ENCODE measurements at regions not wholly inside any gene's neighbourhood (a gene's known extent, or its start where the extent isn't known, plus 50 kb on each side); places are given as distances from the start of the nearest gene placed in this dataset.
"Not testable (repeated sequence)": the region's sequence is repeated elsewhere in the genome, so short reads cannot be mapped to it uniquely, and the experiment has no call there.

- no peak for DNase-seq
Measured at GRCh38 chr13:71300602-71301001, 566.4 kb downstream of the DACH1 start.

- DNase-seq, result no peak
Measured at GRCh38 chr13:71291842-71292146, 575.2 kb downstream of the DACH1 start.

DNA sequence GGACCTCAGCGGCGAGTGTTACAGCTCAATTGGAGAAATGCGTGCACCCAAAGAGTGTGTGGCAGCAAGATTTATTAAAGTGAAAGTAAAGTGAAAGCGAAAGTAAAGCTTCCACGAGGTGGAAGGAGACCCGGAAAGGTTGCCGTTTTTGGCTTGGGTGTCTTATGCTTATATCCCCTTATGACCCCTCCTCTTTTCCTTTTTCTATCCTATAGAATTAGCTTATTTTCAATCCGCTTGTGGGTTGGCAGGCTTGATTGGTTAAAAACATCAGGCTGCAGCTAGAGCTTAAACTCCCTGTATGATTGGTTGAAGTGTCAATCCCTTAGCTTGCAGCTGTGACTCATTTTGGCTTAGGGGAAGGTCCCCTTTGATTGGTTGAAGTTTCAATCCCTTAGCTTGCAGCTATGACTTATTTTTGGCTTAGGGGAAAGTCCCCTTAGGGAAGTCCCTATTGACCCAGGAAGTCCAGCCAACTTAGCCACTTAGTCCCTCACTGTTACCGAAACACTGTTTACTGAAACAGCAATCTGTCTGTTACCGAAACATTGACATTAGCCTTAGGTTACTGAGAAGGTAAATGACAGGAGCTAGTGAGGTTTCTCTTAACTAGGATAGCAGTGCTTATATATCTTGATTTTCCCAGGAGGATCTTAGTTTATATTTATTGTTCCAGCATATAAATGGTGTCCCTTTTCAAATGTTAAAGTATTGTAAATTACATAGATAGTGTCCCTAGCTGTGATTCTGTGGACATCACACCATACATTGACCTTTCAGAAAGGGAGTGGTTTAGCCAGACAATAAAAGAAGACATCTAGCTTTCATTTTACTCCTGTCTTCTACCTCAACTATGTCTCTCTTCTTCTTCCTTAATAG lies 575.8 kb downstream of the DACH1 start:
- DNase-seq, result peak; percentile 25

- not testable (repeated sequence) for DNase-seq
Measured at GRCh38 chr13:71289980-71290379, 577.0 kb downstream of the DACH1 start.

- no peak for DNase-seq
Measured at GRCh38 chr13:71285700-71286099, 581.3 kb downstream of the DACH1 start.

DNA sequence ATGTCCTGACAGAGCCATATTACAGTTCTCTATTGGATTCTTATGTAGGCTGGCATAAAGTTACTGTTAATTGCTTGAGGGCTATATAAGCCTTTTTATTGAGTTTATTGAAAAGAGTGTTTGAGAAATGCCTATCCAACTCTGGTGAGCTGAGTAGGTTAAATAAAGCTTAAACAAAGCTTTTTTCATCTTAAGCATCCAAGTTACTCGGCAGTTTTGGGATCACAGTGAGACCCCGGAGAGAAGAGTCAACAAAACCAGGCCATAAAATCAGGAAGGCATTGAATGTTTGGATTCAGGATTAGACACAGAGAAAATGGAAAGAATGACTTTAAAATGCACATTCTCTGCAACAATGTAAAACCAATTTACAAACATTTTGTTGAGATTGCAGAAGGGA lies 588.5 kb downstream of the DACH1 start:
- DNase-seq, result no peak

- DNase-seq, result no peak
Measured at GRCh38 chr13:71274923-71275608, 591.9 kb downstream of the DACH1 start.

- DNase-seq, result no peak
Measured at GRCh38 chr13:71261256-71261655, 605.7 kb downstream of the DACH1 start.

- DNase-seq, result no peak
Measured at GRCh38 chr13:71260246-71260645, 606.8 kb downstream of the DACH1 start.

DNA sequence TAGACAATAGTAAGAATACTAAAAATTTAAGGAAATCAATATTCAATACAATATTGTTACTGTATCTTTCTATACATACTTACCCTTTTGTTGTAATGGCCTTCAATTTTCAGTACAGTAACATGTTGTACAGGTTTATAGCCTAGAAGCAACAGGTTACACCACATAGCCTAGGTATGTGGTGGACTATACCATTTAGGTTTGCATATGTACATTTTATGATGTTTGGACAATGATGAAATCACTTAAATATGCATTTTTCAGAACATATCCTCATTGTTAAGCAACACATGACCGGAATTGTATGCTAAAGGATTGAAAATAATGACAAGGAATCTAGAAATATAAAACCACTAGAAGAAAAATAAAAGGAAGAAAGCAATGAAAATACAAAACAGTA lies 611.4 kb downstream of the DACH1 start:
- DNase-seq, result no peak

- no peak for DNase-seq
Measured at GRCh38 chr13:71254384-71254783, 612.6 kb downstream of the DACH1 start.

DNA sequence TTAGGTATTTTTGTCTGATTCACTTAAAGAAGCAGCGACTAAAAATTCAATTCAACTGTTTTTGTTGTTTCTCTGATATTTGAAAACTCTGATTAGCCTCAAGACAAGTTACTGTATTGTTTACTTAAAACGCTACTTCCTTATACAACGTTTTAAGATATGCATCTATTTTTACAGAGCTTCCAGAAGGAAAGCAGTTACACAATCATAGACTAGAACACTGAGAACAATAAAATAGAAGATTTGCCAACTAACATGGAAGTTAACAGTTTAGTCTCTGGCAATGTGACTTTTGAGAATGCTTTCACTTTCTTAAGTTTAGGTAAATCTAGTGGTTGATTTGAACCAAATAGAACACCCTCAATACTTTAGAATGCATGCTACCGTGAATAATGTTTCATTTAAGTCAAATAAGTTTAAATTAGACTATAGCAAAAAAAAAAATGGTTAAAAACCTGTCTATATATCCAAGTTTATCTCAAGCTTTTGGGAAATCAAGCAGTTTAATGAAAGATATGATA lies 614.8 kb downstream of the DACH1 start:
- DNase-seq, result no peak

- no peak for DNase-seq
Measured at GRCh38 chr13:71251292-71251951, 615.6 kb downstream of the DACH1 start.

- DNase-seq, result no peak
Measured at GRCh38 chr13:71249011-71249410, 618.0 kb downstream of the DACH1 start.

GRCh38 chr13:71244161-71244560 lies 622.8 kb downstream of the DACH1 start:
- DNase-seq, result no peak

DNA sequence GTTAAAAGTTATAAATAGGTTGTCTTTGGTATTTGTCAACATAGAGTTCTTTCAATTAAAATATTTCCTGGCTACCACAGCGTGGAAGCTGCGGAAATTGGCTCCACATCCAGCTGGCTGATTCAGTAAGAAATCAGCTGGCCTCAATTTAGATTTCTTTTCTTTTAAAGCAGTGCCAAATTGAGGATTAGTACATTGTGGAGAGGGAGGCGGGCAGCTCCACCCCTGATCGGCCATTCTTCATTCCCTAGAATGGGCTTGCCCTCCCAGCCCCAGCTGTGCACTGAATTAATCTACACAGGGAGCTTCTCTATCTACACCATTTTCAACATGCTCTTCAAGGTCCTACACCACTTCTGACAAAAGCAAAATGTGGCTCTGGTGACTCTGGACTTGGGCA lies 624.8 kb downstream of the DACH1 start:
- no peak for DNase-seq

DNA sequence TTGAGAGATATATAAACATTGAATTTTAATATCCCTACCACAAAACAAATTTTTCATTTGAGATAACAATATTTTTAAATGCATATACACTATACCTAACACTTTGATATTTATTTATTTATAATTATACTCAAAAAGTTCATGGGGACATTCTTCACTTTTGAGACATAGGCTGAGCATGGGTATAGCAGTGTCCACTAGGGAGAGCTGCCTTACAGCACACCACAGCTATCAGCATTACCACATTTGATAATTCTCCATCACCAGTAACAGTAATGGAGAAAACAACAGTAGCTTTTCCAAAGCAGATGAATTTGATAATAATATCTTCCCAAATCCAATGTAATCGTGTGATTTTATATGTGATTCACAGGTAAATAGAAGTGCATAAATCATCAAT lies 626.1 kb downstream of the DACH1 start:
- DNase-seq, result no peak

DNA sequence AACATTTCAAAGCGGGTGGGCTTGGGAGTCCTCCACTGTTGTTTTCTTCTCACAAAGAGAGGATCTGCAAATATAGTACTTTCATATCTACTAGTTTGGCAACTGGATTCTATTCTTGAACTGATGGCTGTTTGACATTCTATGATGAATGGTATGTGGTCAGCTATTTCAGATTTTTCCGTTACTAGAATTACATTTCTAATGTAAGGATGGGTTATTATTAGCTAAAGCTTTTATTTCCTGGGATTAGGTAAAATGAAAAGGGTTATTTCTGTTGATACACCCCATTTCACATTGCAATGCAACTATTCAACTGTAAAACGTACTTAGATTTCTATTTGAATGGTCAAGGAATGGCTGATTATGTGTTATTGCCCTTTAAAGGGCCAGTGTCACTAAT lies 629.7 kb downstream of the DACH1 start:
- no peak for DNase-seq

- DNase-seq, result no peak
Measured at GRCh38 chr13:71219698-71220415, 647.1 kb downstream of the DACH1 start.

DNA sequence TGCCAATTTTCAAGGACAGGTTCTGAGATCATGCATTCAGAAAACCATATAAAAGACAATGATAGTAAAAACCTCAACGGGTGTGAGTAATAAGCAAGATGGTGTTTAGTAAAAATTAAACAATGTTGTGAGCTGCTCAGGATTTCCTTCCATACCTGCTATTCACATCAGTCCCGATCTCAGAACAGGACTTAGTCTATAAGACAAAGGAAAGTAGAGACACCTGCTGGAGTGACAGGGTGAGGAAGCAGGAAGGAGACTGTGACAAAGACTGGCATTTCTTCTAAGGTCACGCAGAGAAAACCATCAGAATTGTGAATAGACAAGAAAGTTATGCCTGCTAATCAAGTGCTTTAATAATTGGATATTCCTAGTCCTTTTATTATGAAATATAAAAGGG lies 648.0 kb downstream of the DACH1 start:
- no peak for DNase-seq

- DNase-seq, result no peak
Measured at GRCh38 chr13:71217827-71218226, 649.2 kb downstream of the DACH1 start.

DNA sequence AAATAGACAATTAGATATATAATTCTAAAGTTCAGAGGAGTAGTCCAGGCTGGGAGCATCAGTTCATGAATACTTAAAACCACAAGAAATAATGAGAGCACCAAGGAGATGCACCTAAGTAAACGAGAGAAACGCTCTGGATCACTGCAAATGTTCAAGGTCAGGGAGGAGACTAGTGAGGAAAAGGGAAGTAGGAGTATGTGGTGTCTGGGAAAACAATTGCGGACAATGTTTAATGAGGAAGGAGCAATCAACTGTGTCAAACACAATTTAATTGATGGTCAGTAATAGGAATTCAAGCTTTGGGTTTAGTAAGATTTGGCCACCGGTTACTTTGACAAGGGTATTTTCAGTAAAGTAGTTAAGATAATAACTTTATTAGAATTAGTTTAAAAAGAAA lies 652.2 kb downstream of the DACH1 start:
- no peak for DNase-seq

DNA sequence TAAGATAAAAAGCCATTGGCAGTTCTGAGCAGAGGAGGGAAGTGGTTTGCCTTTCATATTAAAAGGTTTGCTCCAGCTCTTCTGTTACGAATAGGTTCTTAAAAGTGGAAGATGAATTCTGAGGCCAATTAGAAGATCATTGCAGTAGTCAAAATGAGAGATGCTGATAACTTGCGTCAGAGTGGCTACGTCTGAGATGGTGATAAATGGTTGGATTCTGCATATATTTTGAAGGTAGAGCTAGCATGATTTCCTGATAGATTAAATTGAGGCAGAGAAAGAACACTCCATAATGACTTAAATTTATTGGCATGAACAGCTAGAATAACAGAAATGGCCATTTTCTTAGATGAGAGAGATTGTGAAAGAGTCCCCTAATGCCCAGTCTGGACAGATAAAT lies 652.6 kb downstream of the DACH1 start:
- DNase-seq, result no peak

Measured in activated CD8-positive, alpha-beta memory T cell treated with anti-CD3 and anti-CD28 coated beads, Interleukin-2, amount 50 U/mL, for 4 hours (primary cell).